ENCODE measurements at regions not wholly inside any gene's neighbourhood (a gene's known extent, or its start where the extent isn't known, plus 50 kb on each side); places are given as distances from the start of the nearest gene placed in this dataset.

DNA sequence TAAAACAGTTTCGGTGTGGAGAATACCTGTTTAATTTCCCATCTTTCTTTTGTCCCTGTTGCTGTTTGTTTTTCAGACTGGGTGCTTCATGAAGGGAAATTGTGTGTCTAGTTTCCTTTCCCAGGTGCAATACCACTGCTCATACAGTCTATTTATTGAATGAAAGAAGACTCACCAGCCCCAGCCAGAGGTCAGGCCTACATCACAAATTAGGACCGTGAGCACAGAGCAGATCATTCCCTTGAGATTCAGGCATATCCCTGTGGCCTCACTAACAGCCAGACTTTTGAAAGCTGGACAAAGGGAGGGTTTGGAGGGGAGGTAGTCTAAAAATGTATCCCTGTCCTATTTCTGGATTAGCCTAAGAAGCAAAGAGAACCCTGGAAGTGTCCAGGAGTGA lies 278.9 kb downstream of the IRS1 start:
- Mint-ChIP-seq H3K27ac (no peak overlapping the region), H3K4me1 (ENCODE audit: low read depth) (no peaks in the 10 kb centered on the region), H3K9me3 (peaks cover 5% of the 10 kb centered on the region), H3K27me3 (no peaks in the 10 kb centered on the region), H3K36me3 (ENCODE audit: low read depth) (no peaks in the 10 kb centered on the region), H3K4me3 (no peak overlapping the region)

DNA sequence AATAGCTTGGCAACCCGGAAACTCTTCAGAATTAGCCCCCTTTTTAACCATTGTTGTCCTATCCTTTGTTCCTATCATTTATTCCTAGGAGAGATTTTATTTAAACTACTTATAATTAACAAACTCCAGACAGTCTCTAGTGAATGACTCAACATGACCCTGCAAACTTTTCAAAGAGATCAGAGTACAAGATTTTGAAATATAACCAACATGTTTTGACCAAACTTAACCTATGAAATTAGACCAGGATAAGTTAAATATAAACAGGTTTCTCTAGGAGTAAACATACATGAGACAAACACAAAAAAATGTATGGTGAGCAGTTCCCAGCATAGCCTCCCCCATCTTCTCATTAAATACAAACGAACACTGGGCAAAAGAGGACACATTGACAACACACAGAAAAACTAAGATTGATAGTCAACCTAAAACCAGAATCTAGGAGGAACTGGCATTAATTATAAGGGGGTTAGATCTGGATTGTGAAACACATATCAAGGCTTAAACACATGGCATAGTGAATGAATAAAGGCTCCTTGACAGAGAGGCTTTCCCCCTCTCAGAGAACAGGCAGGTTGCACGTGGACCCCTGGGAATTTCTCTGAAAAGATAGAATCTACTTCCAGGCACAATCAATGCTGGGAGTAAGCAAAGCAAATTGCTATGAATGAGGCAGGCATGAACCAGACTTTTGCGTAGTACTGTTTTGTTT lies 284.1 kb downstream of the IRS1 start:
- no peaks in the 10 kb centered on the region for H3K4me1 Mint-ChIP-seq (ENCODE audit: low read depth)
- H3K9me3 Mint-ChIP-seq: peaks cover 5% of the 10 kb centered on the region
- peaks cover 4% of the 10 kb centered on the region for H3K27me3 Mint-ChIP-seq
- H3K36me3 Mint-ChIP-seq (ENCODE audit: low read depth): no peaks in the 10 kb centered on the region
- no peak overlapping the region for H3K27ac Mint-ChIP-seq
- no peak overlapping the region for H3K4me3 Mint-ChIP-seq

DNA sequence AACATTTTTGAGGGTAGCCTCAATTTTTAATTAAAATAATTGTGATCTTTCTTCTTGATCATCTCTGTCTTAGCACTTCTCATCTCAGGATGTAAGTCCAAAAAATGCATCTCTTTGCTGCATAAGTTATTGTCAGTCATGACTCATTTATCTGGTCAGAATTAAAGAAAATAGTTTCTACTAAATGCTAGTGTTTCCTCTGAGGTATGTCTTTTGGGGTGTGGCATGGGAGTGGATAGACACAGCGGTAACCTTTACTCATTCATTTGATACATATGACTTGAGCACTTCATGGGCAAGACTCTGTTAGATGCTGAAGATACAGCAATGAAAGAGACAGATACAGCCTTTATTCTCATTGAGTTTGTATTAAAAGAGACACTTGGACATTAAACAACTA lies 284.7 kb downstream of the IRS1 start:
- Mint-ChIP-seq H3K27ac (no peak overlapping the region), H3K27me3 (peaks cover 4% of the 10 kb centered on the region), H3K36me3 (ENCODE audit: low read depth) (no peaks in the 10 kb centered on the region), H3K4me1 (ENCODE audit: low read depth) (no peaks in the 10 kb centered on the region), H3K9me3 (peaks cover 1% of the 10 kb centered on the region), H3K4me3 (no peak overlapping the region)

DNA sequence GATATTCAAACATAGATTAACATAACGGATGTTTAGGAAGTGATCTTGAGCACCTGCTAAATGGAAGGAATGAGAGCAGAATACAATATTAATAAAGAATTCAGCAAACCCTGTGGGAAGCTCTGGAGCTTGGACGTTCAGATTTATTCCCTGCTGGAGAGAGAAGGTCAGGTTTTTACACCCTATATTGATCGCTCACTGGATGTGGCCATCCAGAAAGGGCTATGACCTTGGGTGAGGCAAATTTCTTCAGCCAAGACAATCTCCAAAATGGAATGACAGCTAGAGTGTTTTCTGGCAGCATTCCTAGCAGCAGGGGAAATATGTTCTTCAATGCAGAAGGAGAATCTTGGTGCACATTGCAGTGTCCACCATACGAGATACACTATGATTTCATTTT lies 288.3 kb downstream of the IRS1 start:
- no peak overlapping the region for H3K4me3 Mint-ChIP-seq
- H3K36me3 Mint-ChIP-seq (ENCODE audit: low read depth): no peaks in the 10 kb centered on the region
- H3K27me3 Mint-ChIP-seq: peaks cover 4% of the 10 kb centered on the region
- H3K27ac Mint-ChIP-seq: no peak overlapping the region
- no peaks in the 10 kb centered on the region for H3K9me3 Mint-ChIP-seq
- no peaks in the 10 kb centered on the region for H3K4me1 Mint-ChIP-seq (ENCODE audit: low read depth)

DNA sequence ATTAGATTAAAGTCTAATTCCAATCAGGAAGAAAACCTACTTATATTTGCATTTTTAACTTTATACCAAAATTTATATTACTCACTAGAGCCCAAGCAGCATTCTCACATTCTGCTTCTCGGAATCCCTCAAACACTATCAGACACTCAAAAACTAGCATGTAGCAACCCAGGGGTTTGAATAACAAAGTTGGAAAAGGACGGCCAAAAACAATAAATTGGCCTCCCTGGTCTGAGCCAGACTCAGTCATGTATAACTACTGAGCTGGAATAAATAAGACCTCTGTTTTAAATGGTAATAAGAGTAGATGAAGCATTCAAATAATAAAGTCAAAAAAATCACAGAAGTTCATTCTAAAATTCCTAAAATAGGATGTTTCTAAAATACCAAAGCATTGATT lies 290.9 kb downstream of the IRS1 start:
- no peaks in the 10 kb centered on the region for H3K36me3 Mint-ChIP-seq (ENCODE audit: low read depth)

DNA sequence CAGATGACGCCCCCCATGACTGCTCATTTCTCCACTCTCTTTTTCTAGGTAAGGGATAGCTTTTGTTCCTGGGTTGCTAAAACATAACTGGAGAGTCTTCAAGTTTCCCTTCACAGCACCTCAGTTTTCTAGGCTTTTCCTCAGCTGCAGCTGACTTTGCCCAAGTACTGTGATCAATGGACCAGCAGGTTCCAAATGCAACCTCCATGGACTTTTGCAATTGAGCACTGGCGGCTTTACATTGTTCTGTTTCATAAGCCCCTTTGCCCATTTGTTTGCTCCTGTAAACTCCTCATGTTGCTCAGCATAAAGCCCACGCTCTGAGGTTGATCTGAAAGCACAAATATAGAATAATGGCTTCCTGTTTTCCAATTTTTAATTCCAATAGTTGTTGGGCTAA lies 291.6 kb downstream of the IRS1 start:
- Mint-ChIP-seq H3K4me3 (no peak overlapping the region), H3K27me3 (peaks cover 4% of the 10 kb centered on the region), H3K9me3 (no peaks in the 10 kb centered on the region), H3K4me1 (ENCODE audit: low read depth) (no peaks in the 10 kb centered on the region), H3K27ac (no peak overlapping the region), H3K36me3 (ENCODE audit: low read depth) (no peaks in the 10 kb centered on the region)

More for the DNA sequence above, 290.9 kb downstream of the IRS1 start:
- no peaks in the 10 kb centered on the region for H3K4me1 Mint-ChIP-seq (ENCODE audit: low read depth)
- no peak overlapping the region for H3K4me3 Mint-ChIP-seq
- peaks cover 4% of the 10 kb centered on the region for H3K27me3 Mint-ChIP-seq
- H3K9me3 Mint-ChIP-seq: no peaks in the 10 kb centered on the region
- no peak overlapping the region for H3K27ac Mint-ChIP-seq

DNA sequence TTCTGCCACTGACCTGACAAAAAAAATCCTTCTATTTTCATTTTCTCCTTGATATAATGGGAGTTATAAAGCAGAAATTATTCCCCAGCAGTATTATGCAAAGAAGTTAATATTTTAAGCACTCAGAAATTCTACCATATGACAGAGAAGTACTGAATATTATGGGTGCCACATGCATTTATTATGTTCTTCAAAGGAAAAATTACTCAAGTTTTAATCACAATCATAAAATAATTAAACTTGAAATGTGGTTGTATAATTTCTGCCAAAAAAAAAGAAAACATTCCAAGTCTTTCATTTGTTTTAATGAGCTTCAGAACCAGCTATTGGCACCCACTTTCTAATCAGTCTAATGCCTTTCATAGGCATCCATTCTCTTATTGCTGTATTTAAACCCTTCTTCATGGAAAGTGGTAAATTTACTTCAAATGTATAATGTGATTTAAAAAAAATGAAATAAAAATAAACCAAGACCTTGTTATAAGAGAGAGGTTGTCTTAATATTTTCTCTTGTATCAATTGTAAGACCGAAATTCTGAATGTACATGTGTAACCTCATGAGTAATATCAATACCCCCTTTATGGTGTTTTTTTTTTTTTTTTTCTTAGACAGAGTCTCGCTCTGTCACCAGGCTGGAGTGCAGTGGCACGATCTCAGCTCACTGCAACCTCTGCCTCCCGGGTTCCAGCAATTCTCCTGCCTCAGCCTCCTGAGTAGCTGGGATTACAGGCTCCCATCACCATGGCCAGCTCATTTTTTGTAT lies 302.3 kb downstream of the IRS1 start:
- H3K9me3 Mint-ChIP-seq: no peaks in the 10 kb centered on the region
- no peaks in the 10 kb centered on the region for H3K4me1 Mint-ChIP-seq (ENCODE audit: low read depth)
- no peaks in the 10 kb centered on the region for H3K36me3 Mint-ChIP-seq (ENCODE audit: low read depth)
- no peak overlapping the region for H3K4me3 Mint-ChIP-seq
- no peak overlapping the region for H3K27ac Mint-ChIP-seq
- H3K27me3 Mint-ChIP-seq: peaks cover 10% of the 10 kb centered on the region

DNA sequence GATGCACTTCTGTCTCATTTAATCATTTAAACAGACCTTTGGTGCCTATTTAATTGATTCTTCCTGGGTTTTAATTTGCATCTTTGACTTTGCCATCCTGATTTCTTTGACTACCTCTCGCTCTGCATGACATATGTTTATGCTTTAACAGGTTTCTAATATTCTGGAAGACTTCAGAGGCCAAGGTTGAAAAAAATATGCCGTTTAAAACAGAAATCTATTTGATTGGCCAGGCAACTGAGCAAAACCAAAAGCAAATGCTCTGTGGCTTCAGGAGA lies 303.4 kb downstream of the IRS1 start:
- no peak overlapping the region for H3K27ac Mint-ChIP-seq
- no peak overlapping the region for H3K4me3 Mint-ChIP-seq
- no peaks in the 10 kb centered on the region for H3K9me3 Mint-ChIP-seq
- no peaks in the 10 kb centered on the region for H3K36me3 Mint-ChIP-seq (ENCODE audit: low read depth)
- H3K4me1 Mint-ChIP-seq (ENCODE audit: low read depth): no peaks in the 10 kb centered on the region
- peaks cover 10% of the 10 kb centered on the region for H3K27me3 Mint-ChIP-seq

DNA sequence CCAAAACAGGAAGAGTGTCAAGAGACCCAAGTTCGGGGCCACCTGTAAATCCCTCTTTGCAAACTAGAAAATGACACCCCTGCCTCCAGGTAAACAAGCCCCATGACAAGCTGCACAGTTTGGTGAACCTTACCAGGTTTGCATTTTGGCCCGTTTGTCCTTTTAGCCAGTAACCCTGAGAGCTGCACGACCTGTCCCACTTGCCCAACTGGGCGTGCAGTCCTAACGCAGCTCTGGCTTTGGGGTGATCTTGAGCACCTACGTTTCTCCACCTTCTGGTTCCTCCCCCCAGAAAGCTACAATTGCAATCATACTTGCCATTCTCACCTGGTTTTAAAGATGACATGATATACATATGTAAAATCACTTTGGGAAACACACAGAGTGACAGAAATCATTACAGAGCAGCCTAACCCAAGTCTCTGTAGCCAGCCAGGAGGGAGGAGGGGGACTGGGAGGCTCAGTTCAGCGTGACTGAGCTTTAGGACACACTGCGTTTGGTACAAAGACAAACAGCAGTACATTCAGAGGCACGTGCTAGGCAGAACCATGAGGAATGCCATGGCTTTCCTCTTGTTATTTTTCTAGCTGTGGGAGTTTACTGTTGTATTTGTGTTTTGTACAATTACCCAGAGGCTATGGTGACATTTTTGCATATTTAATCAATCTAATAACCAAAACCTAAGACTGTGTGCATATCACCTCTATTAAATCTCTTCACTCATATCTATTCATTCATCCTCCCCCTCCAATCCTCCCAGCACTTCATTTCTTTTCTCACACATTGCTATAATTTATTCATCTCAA lies 304.0 kb downstream of the IRS1 start:
- Mint-ChIP-seq H3K4me1 (ENCODE audit: low read depth) (no peaks in the 10 kb centered on the region), H3K4me3 (no peak overlapping the region), H3K9me3 (no peaks in the 10 kb centered on the region)

DNA sequence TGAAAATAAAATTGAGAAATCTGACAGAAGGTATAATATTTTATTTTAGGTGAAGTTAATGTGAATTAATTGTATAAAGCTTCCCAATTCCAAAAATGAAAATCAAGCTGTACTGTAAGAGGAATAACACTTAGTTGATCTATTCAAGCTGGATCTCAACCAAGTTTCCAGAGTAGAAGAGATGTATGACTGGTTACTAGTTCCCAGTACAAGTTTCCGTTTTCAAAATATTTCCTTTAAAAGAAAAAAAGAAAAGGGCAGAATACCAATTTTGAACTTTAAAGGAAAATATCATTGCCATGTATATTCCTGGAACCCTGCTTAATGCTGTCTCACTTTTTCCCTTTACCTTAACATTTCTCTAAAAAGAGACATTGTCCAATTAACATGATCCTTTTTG lies 308.5 kb downstream of the IRS1 start:
- H3K27ac Mint-ChIP-seq: no peak overlapping the region
- H3K4me3 Mint-ChIP-seq: no peak overlapping the region
- peaks cover 9% of the 10 kb centered on the region for H3K27me3 Mint-ChIP-seq
- H3K4me1 Mint-ChIP-seq (ENCODE audit: low read depth): peaks cover 22% of the 10 kb centered on the region
- H3K36me3 Mint-ChIP-seq (ENCODE audit: low read depth): no peaks in the 10 kb centered on the region
- H3K9me3 Mint-ChIP-seq: peaks cover 3% of the 10 kb centered on the region

More for the DNA sequence above, 304.0 kb downstream of the IRS1 start:
- H3K27me3 Mint-ChIP-seq: peaks cover 10% of the 10 kb centered on the region
- no peak overlapping the region for H3K27ac Mint-ChIP-seq
- no peaks in the 10 kb centered on the region for H3K36me3 Mint-ChIP-seq (ENCODE audit: low read depth)

DNA sequence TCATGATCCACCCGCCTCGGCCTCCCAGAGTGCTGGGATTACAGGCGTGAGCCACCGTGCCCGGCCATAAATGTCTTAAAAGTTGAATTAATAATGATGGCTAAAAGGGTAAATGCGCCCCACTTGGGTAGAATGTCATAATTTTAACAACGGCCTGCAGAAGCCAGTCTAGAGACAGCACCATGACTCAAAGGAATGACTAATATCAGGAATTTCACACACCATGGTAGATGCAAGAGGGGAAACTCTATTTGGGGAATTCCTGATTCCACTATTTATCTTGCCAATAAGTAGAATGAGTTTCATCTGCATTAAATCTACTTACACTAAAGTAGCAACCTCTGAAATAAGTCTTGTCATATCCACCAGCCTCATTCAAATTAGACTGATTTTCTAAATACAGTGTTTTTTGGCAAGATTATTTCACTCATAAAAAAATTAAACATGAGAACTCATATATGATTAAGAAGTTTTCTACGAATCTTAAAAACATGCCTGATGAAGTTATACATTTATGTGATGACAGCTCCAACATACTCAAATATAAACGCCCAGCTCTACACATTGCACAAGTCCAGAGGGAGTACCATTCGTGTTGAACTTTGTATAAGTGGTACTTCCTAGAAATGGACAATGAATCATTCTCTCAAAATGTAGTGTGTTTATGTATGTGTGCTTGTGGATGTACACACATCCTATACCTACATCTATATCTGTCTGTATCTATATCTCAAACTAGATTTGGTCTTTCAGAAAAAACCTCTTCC lies 309.7 kb downstream of the IRS1 start:
- no peaks in the 10 kb centered on the region for H3K36me3 Mint-ChIP-seq (ENCODE audit: low read depth)
- peaks cover 3% of the 10 kb centered on the region for H3K9me3 Mint-ChIP-seq
- peaks cover 22% of the 10 kb centered on the region for H3K4me1 Mint-ChIP-seq (ENCODE audit: low read depth)
- peaks cover 9% of the 10 kb centered on the region for H3K27me3 Mint-ChIP-seq
- H3K27ac Mint-ChIP-seq: no peak overlapping the region
- no peak overlapping the region for H3K4me3 Mint-ChIP-seq

DNA sequence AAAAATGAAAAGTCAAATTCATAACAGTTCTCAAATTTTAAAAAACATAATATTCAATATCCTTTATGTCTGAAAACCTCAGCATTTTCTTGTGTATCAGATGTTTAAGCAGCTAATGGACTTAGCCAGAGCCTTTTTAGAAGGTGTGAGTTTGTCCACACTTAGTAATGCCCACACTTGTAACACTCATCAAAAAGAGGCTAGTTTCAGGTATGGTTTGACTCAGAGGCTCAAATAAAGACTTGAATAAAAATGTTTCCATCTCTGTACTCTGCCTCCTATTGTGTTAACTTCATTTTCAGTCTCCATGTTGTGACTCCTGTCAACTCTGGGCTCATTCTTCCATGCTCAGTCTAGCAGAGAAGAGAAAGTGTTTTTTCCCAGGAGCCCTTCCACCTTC lies 311.6 kb downstream of the IRS1 start:
- Mint-ChIP-seq H3K27me3 (peaks cover 22% of the 10 kb centered on the region), H3K36me3 (ENCODE audit: low read depth) (no peaks in the 10 kb centered on the region), H3K4me1 (ENCODE audit: low read depth) (peaks cover 22% of the 10 kb centered on the region), H3K9me3 (peaks cover 3% of the 10 kb centered on the region), H3K4me3 (peak overlapping the region; percentile 19), H3K27ac (peak overlapping the region; percentile 41)

DNA sequence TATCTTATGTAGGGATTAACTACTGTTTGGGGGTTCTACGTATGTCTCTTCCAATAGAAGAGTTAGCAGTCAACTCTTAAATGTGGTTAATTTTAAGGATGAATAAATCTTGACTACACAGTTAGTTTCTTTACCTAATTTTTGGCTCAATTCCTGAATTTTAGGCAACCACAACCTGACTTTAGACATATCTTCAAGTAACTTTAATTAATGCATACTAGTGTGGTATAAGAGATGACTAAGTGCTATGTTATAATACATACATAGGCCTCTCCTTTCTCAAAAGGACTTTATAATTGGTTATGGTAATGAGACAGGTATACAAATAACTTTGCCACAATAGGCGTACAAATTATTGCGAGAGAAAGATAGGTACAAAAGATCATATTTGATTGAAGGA lies 312.0 kb downstream of the IRS1 start:
- H3K4me1 Mint-ChIP-seq (ENCODE audit: low read depth): peaks cover 22% of the 10 kb centered on the region
- H3K4me3 Mint-ChIP-seq: no peak overlapping the region
- no peak overlapping the region for H3K27ac Mint-ChIP-seq
- H3K27me3 Mint-ChIP-seq: peaks cover 25% of the 10 kb centered on the region
- H3K9me3 Mint-ChIP-seq: peaks cover 3% of the 10 kb centered on the region
- no peaks in the 10 kb centered on the region for H3K36me3 Mint-ChIP-seq (ENCODE audit: low read depth)

DNA sequence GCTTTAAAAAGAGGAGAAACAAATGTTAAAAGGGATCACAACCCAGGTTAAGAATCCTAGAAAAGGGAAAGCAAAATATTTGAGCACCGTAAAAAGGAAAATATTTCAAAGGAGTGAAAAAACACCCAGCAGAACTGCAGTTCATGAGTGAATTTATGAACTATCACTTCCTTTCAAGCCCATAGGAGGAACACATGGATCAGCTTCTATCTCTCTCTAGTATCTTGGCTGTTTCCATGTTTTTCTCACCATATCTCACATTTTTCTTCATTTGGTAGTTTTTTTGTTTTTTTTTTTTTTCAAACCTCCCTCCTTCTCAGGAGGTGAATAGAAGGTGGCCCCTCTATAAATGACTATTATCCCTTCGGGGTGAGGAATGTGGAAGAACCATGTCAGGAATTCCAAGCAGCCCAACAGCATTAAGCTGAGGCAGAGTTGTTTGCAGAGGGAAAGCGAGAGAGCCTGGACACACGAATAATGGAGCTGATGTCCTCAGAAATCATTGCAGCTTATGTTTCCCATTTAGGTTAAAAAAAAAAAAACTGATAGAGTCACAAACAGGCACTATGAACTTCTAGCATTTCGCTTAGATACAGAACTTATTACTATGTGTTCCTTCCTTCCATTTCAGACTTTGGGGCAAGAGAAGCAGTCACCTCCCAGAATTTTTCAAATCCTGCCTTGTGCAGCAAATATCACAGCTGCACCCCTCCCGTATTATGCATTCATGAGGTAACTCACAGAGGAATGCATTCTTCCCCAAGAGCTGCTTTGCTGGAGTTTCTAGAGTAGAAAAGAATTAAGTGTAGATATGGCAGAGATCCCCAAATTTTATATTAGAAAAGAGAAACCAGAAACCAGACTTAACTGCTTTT lies 315.6 kb downstream of the IRS1 start:
- H3K9me3 Mint-ChIP-seq: peaks cover 2% of the 10 kb centered on the region
- H3K4me1 Mint-ChIP-seq (ENCODE audit: low read depth): peaks cover 7% of the 10 kb centered on the region
- H3K27ac Mint-ChIP-seq: no peak overlapping the region
- H3K27me3 Mint-ChIP-seq: peaks cover 26% of the 10 kb centered on the region
- no peaks in the 10 kb centered on the region for H3K36me3 Mint-ChIP-seq (ENCODE audit: low read depth)
- H3K4me3 Mint-ChIP-seq: no peak overlapping the region
